IMR-90 (cell line): ENCODE measurements at regions not wholly inside any gene's neighbourhood (a gene's known extent, or its start where the extent isn't known, plus 50 kb on each side); places are given as distances from the start of the nearest gene placed in this dataset.

Experiments
- ATAC-seq: fragments of 200-7000 bp; cut with Tn5 transposase; 2 replicates; pipeline ENCODE4 v1.9.1; 2020; ENCODE audit warnings: low read depth, mild to moderate bottlenecking, moderate library complexity
- BruUV-seq: library from RNA; stranded (reverse); fragments of 400-500 nt; replicated peaks from 2 replicates; lab custom pipeline; 2021; lab: Mats Ljungman, UMichigan
- CTCF ChIA-PET: fragments of 300-600 bp; formaldehyde crosslinking; extraction: SDS; loops from one replicate; lab custom pipeline; 2021; ENCODE audit warnings: antibody characterized with exemption; lab: Yijun Ruan, JAX
- POLR2A ChIA-PET: fragments of 300-600 bp; sonication (Branson Sonifier 250); formaldehyde crosslinking; loops from one replicate; lab custom pipeline; 2022; ENCODE audit warnings: antibody characterized with exemption; ENCODE audit not compliant: unreplicated experiment; lab: Charles Lee
- DNase-seq: peaks from one replicate; pipeline ENCODE4 v3.0.0; 2013
- H2AFZ ChIP-seq: replicated peaks from 2 replicates; pipeline ENCODE3; 2013; ENCODE audit warnings: low read length, mild to moderate bottlenecking; ENCODE audit not compliant: poor library complexity
- H2AK5ac ChIP-seq: 2 replicates; pipeline ENCODE4 v1.6.1; 2013; ENCODE audit warnings: low read depth, low read length, inconsistent platforms
- H2AK9ac ChIP-seq: replicated peaks from 2 replicates; pipeline ENCODE3; 2013; ENCODE audit warnings: mild to moderate bottlenecking, low read depth, low read length, moderate library complexity; ENCODE audit not compliant: poor library complexity
- H2BK120ac ChIP-seq: 2 replicates; pipeline ENCODE4 v1.6.1; 2013; ENCODE audit warnings: low read depth, low read length, inconsistent platforms
- H2BK15ac ChIP-seq: 3 replicates; pipeline ENCODE4 v1.6.1; 2013; ENCODE audit warnings: low read depth, low read length, inconsistent platforms
- H2BK20ac ChIP-seq: 2 replicates; pipeline ENCODE4 v1.6.1; 2013; ENCODE audit warnings: low read depth, mild to moderate bottlenecking, inconsistent platforms, low read length, moderate library complexity
- H2BK5ac ChIP-seq: 2 replicates; pipeline ENCODE4 v1.6.1; 2013; ENCODE audit warnings: mild to moderate bottlenecking, low read depth, low read length, inconsistent platforms; ENCODE audit not compliant: poor library complexity, severe bottlenecking
- H3K14ac ChIP-seq: replicated peaks from 2 replicates; pipeline ENCODE4 v1.6.1; 2013; ENCODE audit warnings: low read depth, low read length, inconsistent platforms
- H3K18ac ChIP-seq: 2 replicates; pipeline ENCODE4 v1.6.1; 2013; ENCODE audit warnings: low read depth, low read length, control low read depth
- H3K23ac ChIP-seq: 2 replicates; pipeline ENCODE4 v1.6.1; 2013; ENCODE audit warnings: low read depth, low read length, inconsistent platforms
- H3K27ac ChIP-seq: 2 replicates; pipeline ENCODE4 v1.5.1; 2013; ENCODE audit warnings: mild to moderate bottlenecking, control low read depth, low read length; ENCODE audit not compliant: insufficient read depth
- H3K27me3 ChIP-seq: 2 replicates; pipeline ENCODE4 v1.6.1; 2013; ENCODE audit warnings: low read length; ENCODE audit not compliant: control insufficient read depth, insufficient read depth
- H3K36me3 ChIP-seq: 2 replicates; pipeline ENCODE4 v1.6.1; 2013; ENCODE audit warnings: low read length, mixed read lengths; ENCODE audit not compliant: control insufficient read depth, insufficient read depth
- H3K4ac ChIP-seq: 2 replicates; pipeline ENCODE4 v1.6.1; 2013; ENCODE audit warnings: low read depth, low read length, inconsistent platforms
- H3K4me1 ChIP-seq: 2 replicates; pipeline ENCODE4 v1.6.1; 2013; ENCODE audit warnings: low read length, mixed read lengths; ENCODE audit not compliant: control insufficient read depth, insufficient read depth
- H3K4me2 ChIP-seq: 2 replicates; pipeline ENCODE4 v1.6.1; 2013; ENCODE audit warnings: low read depth, mild to moderate bottlenecking, control low read depth, low read length, moderate library complexity
- H3K4me3 ChIP-seq: 2 replicates; pipeline ENCODE4 v1.5.1; 2013; ENCODE audit warnings: low read depth, mild to moderate bottlenecking, control low read depth, low read length, moderate library complexity; ENCODE audit not compliant: insufficient read depth
- H3K56ac ChIP-seq: 2 replicates; pipeline ENCODE4 v1.6.1; 2013; ENCODE audit warnings: low read length, inconsistent platforms; ENCODE audit not compliant: insufficient read depth; ENCODE audit errors: extremely low read depth
- H3K79me1 ChIP-seq, 2 experiments: 2 replicates each; pipeline ENCODE4 v1.6.1; 2013; ENCODE audit warnings: low read length in 2 of 2, inconsistent platforms in 1 of 2, low read depth in 1 of 2
- H3K9ac ChIP-seq: 2 replicates; pipeline ENCODE4 v1.6.1; 2013; ENCODE audit warnings: low read depth, low read length, control low read depth
- H3K9me1 ChIP-seq: 2 replicates; pipeline ENCODE4 v1.6.1; 2013; ENCODE audit warnings: low read length, inconsistent platforms; ENCODE audit not compliant: insufficient read depth
- H3K9me3 ChIP-seq: 2 replicates; pipeline ENCODE4 v1.6.1; 2013; ENCODE audit warnings: low read length; ENCODE audit not compliant: control insufficient read depth, insufficient read depth
- H4K20me1 ChIP-seq: 2 replicates; pipeline ENCODE4 v1.6.1; 2013; ENCODE audit warnings: low read length, inconsistent platforms; ENCODE audit not compliant: insufficient read depth
- H4K5ac ChIP-seq: 2 replicates; pipeline ENCODE4 v1.6.1; 2013; ENCODE audit warnings: mild to moderate bottlenecking, low read depth, low read length, control low read depth
- H4K8ac ChIP-seq, 2 experiments: 2 replicates each; pipeline ENCODE4 v1.6.1; 2013; ENCODE audit warnings: low read depth in 2 of 2, low read length in 2 of 2, control low read depth in 1 of 2, inconsistent platforms in 1 of 2
- H4K91ac ChIP-seq: 2 replicates; pipeline ENCODE4 v1.6.1; 2013; ENCODE audit warnings: low read depth, low read length, inconsistent platforms; ENCODE audit not compliant: insufficient read depth
- BHLHE40 ChIP-seq: fragments of 150-350 bp; IDR thresholded peaks from 2 replicates; pipeline ENCODE4 v1.6.1; 2016; ENCODE audit warnings: mild to moderate bottlenecking, low read depth, low read length
- CEBPB ChIP-seq: IDR thresholded peaks from 2 replicates; pipeline ENCODE4 v1.6.1; 2012; ENCODE audit warnings: low read depth, low read length, improper control_type of control experiment
- CHD1 ChIP-seq: IDR thresholded peaks from 2 replicates; pipeline ENCODE4 v1.6.1; 2012; ENCODE audit warnings: low read depth, low read length, improper control_type of control experiment
- FOS ChIP-seq: fragments of 150-350 bp; IDR thresholded peaks from 2 replicates; pipeline ENCODE4 v1.6.1; 2016; ENCODE audit warnings: low read depth, low read length
- MAFK ChIP-seq: IDR thresholded peaks from 2 replicates; pipeline ENCODE4 v1.6.1; 2012; ENCODE audit warnings: low read depth, low read length, improper control_type of control experiment
- MAZ ChIP-seq: IDR thresholded peaks from 2 replicates; pipeline ENCODE4 v1.6.1; 2012; ENCODE audit warnings: low read depth, mild to moderate bottlenecking, low read length, improper control_type of control experiment, moderate library complexity, borderline replicate concordance
- MXI1 ChIP-seq: IDR thresholded peaks from 2 replicates; pipeline ENCODE4 v1.6.1; 2012; ENCODE audit warnings: low read depth, mild to moderate bottlenecking, low read length, moderate library complexity, borderline replicate concordance
- NFE2L2 ChIP-seq: fragments of 150-350 bp; IDR thresholded peaks from 2 replicates; pipeline ENCODE4 v1.6.1; 2016; ENCODE audit warnings: low read depth, mild to moderate bottlenecking, low read length
- POLR2A ChIP-seq: IDR thresholded peaks from 2 replicates; pipeline ENCODE4 v1.6.1; 2012; ENCODE audit warnings: mild to moderate bottlenecking, low read depth, low read length
- RAD21 ChIP-seq: IDR thresholded peaks from 2 replicates; pipeline ENCODE4 v1.6.1; 2012; ENCODE audit warnings: low read length, improper control_type of control experiment
- RCOR1 ChIP-seq: IDR thresholded peaks from 2 replicates; pipeline ENCODE4 v1.6.1; 2012; ENCODE audit warnings: mild to moderate bottlenecking, low read length, improper control_type of control experiment; ENCODE audit not compliant: insufficient replicate concordance
- SMC3 ChIP-seq: fragments of 150-350 bp; IDR thresholded peaks from 2 replicates; pipeline ENCODE4 v1.6.1; 2016; ENCODE audit warnings: low read depth, mild to moderate bottlenecking, antibody characterized with exemption, low read length, moderate library complexity
- WGBS, 2 experiments: methylation state at CpG; one replicate each; pipeline versions ENCODE4 v1.1.5 to v1.1.7; 2013; ENCODE audit warnings: missing lambda C conversion rate in 2 of 2; ENCODE audit not compliant: insufficient read length in 1 of 2; ENCODE audit errors: extremely low coverage in 2 of 2; 5-methylcytosine and 5-hydroxymethylcytosine counted together
- dilution Hi-C: fragments of 300-500 bp; cut with HindIII; formaldehyde crosslinking; loops from one replicate; pipeline ENCODE4 v1.14.3; 2018; ENCODE audit warnings: low sequenced_read_pairs; ENCODE audit not compliant: unreplicated experiment
- in situ Hi-C: fragments of 300-500 bp; cut with MboI; formaldehyde crosslinking; loops from 3 replicates; pipeline ENCODE4 v1.14.3; 2019; ENCODE audit warnings: low sequenced_read_pairs, inconsistent platforms, mixed read lengths
- intact Hi-C: fragments of 100-400 bp; cut with micrococcal nuclease; formaldehyde crosslinking; loops from 2 replicates; pipeline ENCODE4 v1.10.0; 2022
- TF ChIP-seq, protein P1 (sequence below): fragments of 150-350 bp; IDR thresholded peaks from 2 replicates; pipeline ENCODE4 v1.6.1; 2016; ENCODE audit warnings: low read depth, mild to moderate bottlenecking, low read length, moderate library complexity, borderline replicate concordance
- TF ChIP-seq, protein P2 (sequence below): fragments of 150-350 bp; IDR thresholded peaks from 2 replicates; pipeline ENCODE4 v1.6.1; 2017; ENCODE audit warnings: mild to moderate bottlenecking, antibody characterized with exemption, low read length, low read depth

DNA sequence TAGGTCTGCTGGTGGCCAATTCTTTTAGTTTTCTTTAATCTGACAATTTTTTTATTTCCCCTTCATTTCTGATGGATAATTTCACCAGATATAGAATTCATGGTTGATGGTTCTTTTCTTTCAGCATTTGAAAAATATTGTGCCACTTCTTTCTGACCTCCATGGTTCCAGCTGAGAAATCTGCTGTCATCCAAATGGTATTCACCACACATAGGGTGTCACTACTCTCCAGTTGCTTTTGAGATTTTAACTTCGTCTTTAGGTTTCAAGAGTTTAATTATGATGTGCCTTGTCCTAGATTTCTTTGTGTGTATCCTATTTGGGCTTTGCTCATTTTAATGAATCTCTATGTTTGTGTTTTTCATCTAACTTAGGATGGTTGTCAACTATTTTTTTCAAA is 488.6 kb upstream of the HS6ST1 start:
- TF ChIP-seq MAFK (no peak), RCOR1 (no peak), FOS (no peak), BHLHE40 (no peak), POLR2A (no peak), MAZ (no peak), CHD1 (no peak), RAD21 (no peak), NFE2L2 (no peak), MXI1 (no peak), CEBPB (no peak), SMC3 (no peak)
- TF ChIP-seq, protein P1, sequence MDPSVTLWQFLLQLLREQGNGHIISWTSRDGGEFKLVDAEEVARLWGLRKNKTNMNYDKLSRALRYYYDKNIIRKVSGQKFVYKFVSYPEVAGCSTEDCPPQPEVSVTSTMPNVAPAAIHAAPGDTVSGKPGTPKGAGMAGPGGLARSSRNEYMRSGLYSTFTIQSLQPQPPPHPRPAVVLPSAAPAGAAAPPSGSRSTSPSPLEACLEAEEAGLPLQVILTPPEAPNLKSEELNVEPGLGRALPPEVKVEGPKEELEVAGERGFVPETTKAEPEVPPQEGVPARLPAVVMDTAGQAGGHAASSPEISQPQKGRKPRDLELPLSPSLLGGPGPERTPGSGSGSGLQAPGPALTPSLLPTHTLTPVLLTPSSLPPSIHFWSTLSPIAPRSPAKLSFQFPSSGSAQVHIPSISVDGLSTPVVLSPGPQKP = no peak
- TF ChIP-seq, protein P2, sequence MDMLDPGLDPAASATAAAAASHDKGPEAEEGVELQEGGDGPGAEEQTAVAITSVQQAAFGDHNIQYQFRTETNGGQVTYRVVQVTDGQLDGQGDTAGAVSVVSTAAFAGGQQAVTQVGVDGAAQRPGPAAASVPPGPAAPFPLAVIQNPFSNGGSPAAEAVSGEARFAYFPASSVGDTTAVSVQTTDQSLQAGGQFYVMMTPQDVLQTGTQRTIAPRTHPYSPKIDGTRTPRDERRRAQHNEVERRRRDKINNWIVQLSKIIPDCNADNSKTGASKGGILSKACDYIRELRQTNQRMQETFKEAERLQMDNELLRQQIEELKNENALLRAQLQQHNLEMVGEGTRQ = no peak
- dilution Hi-C loops (no loop called here), in situ Hi-C loops (no loop called here), intact Hi-C loops (no loop called here)
- no peaks in the 10 kb centered on the region for H3K4me1 ChIP-seq
- WGBS, 2 experiments = no CpG with 5 or more reads among the region's 1 CpG
- no peak overlapping the region for H3K4ac ChIP-seq
- H4K20me1 ChIP-seq = no peaks in the 10 kb centered on the region
- H2AK9ac ChIP-seq = no peak overlapping the region
- H4K91ac ChIP-seq = no peak overlapping the region
- H4K8ac ChIP-seq = no peak overlapping the region
- H3K4me3 ChIP-seq = no peak overlapping the region
- no peaks in the 10 kb centered on the region for H3K27me3 ChIP-seq
- H3K36me3 ChIP-seq = no peaks in the 10 kb centered on the region
- ATAC-seq (no peak), DNase-seq (no peak)
- no peak overlapping the region for H3K18ac ChIP-seq
- H3K23ac ChIP-seq = no peak overlapping the region
- POLR2A ChIA-PET = no interaction called here
- no peak overlapping the region for H2BK120ac ChIP-seq
- no peaks in the 10 kb centered on the region for H3K9me1 ChIP-seq
- BruUV-seq = no TSS peak
- CTCF ChIA-PET = interaction anchor here (0.7 kb wide), 2 partner anchors 29 to 277 kb away, joined by 3 to 4 read pairs; no protein-coding TSS in a partner anchor
- H3K56ac ChIP-seq = no peak overlapping the region
- no peak overlapping the region for H2AFZ ChIP-seq
- no peak overlapping the region for H2BK15ac ChIP-seq
- no peaks in the 10 kb centered on the region for H3K9me3 ChIP-seq
- H2AK5ac ChIP-seq = no peak overlapping the region
- no peak overlapping the region for H3K14ac ChIP-seq
- no peaks in the 10 kb centered on the region for H3K79me1 ChIP-seq
- H2BK5ac ChIP-seq = no peak overlapping the region
- no peak overlapping the region for H3K9ac ChIP-seq
- H2BK20ac ChIP-seq = no peak overlapping the region
- H4K5ac ChIP-seq = no peak overlapping the region
- H3K4me2 ChIP-seq = no peak overlapping the region
- H3K27ac ChIP-seq = no peak overlapping the region
